Endometrium (tissue), 2 donors: ENCODE measurements at regions not wholly inside any gene's neighbourhood (a gene's known extent, or its start where the extent isn't known, plus 50 kb on each side); places are given as distances from the start of the nearest gene placed in this dataset.
"Not testable (repeated sequence)": the region's sequence is repeated elsewhere in the genome, so short reads cannot be mapped to it uniquely, and the experiment has no call there.

ENCODE experiments used
- FAIRE-seq: peaks from 2 replicates; lab custom pipeline; 2012; peaks lifted over from hg19 to GRCh38; lab: Jason Lieb, UNC
- donor health status: control.
- donor health status: control.

DNA sequence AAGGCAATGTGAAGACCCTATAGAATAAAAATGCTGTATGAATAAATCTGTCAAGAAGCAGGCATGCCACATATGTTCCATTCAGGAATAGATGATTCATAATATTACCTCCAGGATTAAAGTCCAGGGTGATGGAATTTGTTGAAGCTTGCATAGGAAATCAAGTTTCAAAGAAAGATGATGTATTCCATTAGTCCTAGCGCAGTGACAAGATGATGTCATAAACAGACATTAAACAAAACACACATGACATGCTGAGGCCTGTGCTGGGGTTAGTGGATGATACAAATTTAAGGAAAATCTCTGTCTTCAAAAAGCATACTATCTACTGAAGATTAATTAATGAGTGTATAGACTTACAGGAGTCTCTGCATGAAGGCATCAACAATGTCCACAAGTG lies 1025.2 kb downstream of the CDH11 start:
- FAIRE-seq, result no peak

DNA sequence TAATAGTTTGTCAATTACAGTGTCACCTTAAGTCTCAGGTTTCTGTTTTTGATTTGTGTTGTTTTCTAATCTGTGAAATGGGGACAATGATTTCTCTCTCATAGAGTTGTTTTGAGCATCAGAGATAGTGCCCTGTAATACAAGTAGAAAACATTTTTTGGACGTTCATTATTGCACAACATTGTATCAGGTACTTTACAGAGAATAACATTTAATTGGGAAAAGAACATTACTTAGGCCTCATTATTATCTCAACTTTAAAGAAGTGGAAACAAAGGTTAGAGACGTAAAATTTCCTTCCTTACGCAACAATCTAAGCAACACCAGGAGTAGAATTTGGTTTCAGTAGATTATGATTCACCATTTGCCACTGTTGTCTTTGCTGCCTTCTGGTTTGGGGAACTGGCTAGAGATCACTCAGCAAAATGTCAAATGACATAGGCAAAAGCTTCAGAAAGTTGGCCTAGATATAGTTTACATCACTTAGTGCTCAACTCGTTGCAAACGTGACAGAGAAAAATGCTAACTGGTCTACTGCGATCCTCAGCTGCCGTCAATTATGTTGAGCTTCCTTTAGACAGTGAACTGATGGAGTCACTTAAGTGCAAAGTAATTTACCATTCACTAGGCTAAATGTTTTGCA lies 1026.8 kb downstream of the CDH11 start:
- no peak for FAIRE-seq

DNA sequence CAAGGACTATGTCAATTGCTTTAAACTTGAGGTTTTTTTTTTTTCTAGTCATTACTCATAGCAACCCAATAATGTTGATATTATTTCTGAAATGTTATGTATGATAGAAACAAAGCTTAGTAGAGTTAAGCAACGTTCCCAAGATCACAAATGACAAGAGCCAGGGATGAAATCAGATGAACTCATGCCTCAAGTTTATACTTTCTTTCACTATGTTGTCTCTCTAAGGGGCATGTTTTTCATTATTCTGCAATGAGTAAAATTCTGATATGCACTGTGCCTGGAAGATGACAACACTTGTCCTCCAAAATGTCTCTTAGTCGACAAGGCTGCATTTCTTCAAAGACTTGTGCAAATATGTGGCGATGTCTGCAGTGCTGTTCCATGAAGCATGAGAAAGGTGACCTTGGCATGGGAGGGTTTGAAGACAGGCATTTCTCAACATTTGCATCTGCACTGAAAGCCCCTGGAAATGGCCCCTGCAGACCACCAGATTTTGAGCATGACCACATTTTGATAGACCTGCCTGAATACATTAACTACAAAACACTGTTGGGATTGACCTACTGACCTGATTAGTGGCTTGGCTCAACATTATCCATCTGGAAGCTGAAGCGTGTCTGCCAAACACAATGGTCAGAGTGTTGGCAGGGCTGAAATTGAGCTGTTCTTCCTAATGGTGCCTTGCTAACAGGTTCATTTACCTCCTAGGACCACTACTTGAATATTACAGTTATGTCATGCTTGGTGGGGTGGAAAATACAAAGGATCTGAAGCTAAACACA lies 1027.5 kb downstream of the CDH11 start:
- no peak for FAIRE-seq

DNA sequence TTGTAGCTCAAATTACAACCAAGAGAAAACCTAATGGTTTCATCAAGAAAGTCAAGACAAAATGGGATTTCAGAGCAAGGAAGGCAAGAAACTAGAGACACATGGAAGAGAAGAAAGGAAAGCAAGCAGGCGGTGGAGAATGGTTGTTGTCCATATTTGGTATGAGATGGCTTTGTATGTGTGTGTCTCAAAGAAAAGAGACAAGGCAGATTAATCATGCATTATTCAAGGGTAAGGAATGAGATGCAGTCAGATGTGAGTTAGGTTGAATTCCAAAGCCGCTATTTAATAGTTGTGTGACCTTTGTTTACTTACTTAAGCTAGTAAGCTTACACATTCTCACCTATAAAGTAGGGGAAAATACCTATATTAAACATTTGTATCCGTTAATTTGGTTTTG lies 1029.6 kb downstream of the CDH11 start:
- no peak for FAIRE-seq

DNA sequence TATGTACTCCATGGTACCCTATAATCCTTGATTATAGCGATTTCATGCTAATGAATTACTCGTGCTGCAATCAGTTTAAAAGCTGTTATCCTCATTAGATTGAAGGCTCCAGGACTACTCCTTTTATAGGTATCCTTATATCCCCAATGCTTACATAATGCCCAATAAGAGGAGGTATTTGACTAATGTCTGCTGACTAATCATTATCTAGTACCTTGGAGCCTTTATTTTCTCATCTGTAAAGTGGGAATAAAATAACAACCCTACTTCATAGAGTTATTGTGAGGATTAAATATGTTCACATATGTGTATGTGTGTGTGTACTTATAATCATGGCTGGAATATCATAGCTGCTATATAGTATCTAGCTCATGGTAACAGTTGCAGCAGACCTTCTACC lies 1031.5 kb downstream of the CDH11 start:
- FAIRE-seq, result no peak

DNA sequence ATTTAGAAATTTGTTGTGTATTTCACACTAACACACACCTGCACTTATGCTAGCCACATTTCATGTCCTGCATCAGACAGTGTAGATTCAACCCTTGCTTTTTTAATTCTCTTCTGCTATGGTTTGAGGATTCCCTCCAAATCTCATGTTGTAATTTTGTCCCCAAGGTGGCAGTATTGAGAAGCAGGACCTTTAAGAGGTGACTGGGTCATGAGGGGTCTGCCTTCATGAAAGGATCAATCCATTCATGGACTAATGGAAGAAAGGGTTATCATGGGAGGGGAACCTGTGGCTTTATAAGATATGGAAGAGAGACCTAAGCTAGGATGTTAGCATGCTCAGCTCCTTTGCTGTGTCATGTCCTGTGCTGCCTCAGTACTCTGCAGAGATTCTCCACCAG lies 1032.2 kb downstream of the CDH11 start:
- FAIRE-seq, result no peak

DNA sequence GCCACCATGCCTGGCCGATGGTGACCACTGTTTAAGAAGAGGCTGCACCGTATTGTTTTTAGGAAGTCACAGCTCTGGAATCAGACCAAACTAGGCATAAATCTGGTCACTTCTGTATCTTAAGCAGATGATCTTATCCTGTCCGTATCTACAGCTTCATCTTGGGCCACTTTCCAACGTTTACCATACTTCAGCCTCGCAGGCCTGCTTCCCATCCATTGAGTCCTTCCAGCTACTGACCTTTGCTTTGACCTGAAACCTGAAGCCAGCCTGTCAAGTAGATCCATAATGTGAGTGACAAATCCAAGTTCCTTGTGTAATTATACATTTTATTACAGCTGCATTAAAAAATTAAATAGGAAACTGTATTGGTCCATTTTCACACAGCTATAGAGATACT lies 1033.0 kb downstream of the CDH11 start:
- no peak for FAIRE-seq

DNA sequence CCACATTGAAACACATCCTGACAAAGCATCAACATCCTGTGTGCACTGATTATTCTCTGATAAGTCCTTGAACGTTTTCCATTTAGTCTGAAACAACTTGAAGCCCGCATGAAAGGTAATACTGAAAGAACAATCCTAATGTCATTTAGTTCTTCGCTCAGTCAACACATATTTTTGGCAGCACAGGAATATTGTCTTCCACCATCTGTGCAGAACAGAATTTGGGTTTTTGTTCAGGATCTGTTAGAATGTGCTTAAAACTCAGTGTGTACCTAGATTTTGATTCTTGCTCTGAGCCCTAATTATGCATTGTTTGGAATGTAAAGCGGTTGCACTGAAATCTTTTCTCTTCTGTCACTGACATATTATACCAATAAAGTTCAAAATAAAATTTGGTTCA lies 1036.6 kb downstream of the CDH11 start:
- no peak for FAIRE-seq

DNA sequence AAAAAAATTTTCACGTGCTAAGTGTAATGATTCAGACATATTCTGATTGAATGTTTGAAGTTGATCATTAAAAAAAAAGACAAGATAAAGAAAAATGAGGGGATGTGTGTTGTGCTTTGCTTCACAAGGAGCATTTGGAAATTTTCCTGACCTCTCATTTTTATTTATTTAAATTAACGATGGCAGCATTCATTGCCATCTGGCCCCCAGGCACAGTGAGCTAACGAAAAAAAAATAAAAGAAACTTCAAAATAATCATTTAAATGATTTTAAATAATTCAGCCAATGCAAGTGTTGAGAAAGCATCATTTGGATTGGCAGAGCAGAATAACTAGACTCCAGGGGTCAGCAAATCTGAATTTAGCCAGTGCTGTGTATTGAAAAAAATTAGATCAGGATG lies 1037.2 kb downstream of the CDH11 start:
- no peak for FAIRE-seq

DNA sequence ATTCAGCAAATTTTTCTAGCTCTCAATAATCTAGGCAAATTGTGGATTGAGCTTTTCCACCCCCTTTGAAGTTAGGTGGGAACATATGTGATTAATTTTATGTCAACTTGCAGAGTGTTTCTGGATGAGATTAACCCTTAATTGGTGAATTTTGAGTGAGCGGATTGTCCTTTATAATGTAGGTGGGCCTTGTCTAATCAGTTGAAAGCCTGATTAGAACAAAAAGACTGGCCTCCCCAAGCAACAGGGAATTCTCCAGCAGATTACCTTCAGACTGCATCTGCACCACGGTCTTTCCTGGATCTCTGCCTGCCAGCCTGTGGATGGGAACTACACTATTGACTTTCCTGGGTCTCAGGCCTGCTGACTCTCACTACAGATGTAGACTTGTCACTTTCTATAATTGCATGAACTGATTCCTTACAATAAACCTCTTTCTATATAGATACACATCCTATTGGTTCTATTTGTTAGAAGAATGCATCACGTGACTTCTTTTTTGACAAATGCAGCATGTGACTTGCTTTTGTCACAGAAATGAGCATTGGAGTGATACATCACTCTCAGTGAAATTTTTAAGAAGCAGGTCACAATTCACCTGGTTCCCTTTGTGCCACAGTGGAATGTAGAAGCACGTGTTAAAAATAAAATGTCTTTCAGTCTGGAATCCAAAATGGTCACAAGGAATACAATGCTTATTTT lies 1038.3 kb downstream of the CDH11 start:
- FAIRE-seq, result no peak

DNA sequence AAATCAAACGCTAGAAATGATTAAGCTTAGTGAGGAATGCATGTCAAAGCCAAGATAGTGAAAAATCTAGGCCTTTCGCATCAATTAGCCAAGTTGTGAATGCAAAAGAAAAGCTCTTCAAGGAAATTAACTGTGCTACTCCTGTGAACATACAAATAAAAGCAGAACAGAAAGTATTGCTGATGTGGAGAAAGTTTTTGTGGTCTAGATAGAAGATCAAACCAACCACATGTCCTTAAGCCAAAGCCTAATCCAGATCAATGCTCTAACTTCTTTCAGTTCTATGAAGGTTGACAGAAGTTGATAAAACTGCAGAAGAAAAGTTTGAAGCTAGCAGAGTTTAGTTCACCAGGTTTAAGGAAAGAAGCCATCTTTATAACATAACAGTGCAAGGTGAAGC lies 1044.6 kb downstream of the CDH11 start:
- FAIRE-seq, result no peak

DNA sequence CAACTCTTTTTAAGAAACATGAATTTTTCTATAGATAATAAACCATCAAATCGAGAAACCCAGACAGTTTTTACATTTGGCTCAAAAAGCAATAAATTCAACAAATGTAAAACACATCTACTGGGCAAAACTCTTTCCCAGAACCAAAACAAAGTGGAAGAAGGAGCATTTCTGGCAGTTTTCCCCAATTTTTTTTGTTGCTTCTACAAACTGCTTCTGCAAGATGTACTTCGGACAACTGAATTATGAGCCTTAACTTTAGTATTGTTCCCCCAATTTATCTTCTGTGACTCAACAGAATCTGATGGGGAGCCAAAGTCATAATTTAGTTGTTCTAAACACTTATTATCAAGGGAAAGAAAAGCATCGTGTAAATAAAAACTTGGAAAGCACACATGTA lies 1047.2 kb downstream of the CDH11 start:
- FAIRE-seq, result no peak

DNA sequence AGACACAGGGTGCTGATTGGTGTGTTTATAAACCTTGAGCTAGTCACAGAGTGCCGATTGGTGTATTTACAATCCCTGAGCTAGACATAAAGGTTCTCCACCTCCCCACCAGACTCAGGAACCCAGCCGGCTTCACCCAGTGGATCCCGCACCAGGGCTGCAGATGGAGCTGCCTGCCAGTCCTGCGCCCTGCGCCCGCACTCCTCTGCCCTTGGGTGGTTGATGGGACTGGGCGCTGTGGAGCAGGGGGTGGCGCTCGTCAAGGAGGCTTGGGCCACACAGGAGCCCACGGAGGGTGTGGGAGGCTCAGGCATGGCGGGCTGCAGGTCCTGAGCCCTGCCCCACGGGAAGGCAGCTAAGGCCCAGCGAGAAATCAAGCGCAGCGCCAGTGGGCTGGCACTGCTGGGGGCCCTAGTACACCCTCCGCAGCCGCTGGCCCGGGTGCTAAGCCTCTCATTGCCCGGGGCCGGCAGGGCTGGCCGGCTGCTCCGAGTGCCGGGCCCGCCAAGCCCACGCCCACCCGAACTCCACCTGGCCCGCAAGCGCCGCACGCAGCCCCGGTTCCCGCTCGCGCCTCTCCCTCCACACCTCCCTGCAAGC lies 1049.6 kb downstream of the CDH11 start:
- FAIRE-seq, result not testable (repeated sequence)

DNA sequence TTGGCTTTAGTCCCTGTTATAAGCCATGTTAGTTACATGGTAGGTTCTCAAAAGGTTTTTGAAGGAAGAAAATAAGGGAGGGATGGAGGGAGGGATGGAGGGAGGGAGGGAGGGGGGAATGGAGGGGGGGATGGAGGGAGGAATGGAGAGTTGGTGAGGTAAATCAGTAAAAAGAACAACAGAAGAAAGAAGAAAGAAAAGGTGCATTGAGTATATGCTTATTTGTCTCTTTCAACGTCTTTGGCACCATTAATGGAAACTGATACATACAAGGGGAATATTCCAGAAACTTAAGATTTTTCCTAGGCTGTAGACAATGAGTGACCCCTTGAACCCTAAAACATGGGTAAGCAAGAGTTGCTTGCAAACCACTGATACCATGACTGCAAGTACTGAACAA lies 1056.3 kb downstream of the CDH11 start:
- FAIRE-seq, result no peak

DNA sequence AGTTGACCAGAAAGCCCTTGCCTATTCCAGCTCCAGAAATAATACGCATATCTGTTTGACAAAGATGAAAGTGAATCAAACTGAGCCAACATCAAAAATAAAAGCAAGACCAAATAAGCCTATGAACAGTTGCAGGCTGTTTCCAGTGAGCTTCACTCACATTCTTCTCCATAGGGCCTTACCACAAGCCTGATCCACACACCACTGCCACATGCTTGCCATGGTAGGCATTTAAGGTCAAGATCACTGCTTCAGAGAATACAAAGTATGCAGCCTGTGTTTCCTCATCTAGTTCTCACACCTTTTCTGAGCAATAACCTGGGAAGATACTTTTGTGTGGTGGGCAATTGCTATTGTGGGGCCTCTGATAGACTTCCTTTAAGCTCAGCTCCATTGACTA lies 1060.2 kb downstream of the CDH11 start:
- no peak for FAIRE-seq

DNA sequence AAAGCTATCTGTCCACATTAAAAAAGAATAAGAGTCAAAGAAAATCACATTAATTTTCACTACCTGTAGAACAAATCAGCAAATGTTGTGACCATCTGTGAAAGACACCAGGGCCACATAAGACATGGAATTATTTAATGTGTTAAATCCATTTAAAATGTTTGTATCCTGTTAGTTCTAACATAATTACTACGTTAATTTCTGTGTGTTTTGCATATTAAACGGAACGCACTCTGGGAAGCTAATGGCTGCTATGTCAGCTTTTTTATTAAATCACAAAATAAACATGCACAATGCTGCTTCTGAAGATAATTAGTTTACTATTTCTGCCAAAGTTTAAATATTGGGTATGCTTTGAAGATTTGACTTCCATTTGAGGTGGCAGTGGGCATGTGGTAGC lies 1061.2 kb downstream of the CDH11 start:
- no peak for FAIRE-seq

DNA sequence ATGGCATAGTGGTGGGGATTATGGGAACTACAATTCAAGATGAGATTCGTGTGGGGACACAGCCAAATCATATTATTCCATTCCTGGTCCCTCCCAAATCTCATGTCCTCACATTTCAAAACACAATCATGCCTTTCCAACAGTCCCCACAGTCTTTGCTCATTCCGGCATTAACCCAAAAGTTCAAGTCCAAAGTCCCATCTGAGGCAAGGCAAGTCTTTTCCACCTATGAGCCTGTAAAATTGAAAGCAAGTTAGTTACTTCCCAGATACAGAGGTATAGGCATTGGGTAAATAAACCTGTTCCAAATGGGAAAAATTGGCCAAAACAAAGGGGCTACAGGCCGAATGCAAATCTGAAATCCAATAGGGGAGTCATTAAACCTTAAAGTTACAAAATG lies 1063.2 kb downstream of the CDH11 start:
- FAIRE-seq, result no peak

DNA sequence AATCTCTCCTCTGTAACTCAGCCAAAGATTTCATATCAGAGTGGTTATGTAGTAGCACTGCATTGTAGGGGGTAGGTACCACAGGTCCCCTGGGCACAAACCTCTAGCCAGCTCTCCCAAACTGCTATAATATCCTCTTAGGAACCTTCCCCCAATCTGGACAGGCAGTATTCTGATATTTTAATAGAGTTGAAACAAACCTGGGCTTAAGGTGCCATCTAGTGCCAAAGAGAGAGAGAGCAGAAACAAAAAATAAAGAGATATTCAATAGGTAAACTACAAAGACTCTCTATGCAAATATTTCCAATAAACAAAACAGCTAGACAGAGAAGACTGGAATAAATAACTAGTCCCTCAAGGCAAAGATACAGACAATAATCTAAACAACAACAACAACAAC lies 1070.0 kb downstream of the CDH11 start:
- no peak for FAIRE-seq

DNA sequence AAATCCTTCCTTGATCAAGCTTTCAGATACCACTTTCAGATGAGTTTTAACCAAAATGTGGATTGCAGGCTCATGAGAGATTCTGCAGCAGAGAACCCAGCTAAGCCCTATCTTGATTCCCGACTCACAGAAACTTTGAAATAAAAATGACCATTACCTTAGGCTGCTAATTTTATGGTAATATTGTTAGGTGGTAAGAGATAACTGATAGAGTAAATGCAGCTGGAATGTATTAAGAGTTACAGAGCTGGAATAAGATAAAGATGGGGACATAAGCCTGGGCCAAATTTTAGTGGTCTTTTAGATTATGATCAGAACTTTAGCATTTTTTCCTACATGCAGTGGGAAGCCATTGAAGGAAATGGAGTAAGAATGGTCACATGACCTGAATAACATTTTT lies 1074.0 kb downstream of the CDH11 start:
- no peak for FAIRE-seq

DNA sequence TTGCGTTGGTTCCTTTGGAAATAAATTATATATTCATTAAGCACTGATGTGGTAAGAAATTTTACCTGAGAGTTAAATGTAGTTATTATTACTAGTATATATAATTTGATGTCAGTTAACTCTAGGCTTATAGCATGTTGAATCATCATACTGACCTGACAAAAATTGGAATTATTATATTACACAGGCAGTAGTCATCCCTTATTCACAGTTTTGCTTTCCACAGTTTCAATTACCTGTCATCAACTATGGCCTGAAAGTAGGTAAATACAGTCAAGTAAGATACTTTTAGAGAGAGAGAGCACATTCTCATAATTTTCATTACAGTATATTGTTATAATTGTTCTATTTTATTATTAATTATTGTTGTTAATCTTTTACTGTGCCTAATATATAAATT lies 1074.7 kb downstream of the CDH11 start:
- FAIRE-seq, result no peak

DNA sequence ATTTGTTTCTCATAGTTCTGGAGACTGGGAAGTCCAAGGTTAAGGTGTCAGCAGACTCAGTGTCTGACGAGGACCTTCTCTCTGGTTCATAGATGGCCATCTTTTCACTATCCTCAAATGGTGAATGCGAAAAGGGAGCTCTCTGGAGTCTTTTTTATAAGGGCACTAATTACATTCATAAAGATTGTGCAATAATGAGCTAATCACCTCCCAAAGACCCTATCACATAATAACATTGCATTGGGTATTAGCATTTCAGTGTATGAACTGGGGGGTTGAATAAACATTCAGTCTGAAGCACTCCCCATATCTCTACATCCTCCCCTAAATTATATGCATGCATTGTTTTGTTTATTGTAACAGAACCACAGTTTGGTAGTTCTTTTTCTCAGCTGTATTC lies 1086.5 kb downstream of the CDH11 start:
- no peak for FAIRE-seq

DNA sequence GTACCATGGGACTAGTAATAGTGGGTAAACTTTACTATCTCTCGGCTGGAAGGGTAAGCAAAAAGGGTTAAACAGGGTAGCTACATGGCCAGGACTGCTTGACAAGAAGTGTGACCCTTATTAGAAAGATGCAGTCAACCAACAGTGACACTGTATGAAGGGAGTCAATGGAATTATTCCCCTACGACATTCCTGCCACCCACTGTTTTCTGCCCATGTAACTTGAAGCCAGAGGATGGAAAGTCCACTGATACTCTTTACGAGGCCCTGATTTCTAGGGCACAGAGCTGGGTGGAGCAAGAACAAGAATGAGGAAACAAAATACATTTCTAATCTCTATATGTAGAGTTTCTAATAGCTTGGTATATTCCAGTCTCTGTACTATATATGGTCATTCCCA lies 1102.5 kb downstream of the CDH11 start:
- no peak for FAIRE-seq

DNA sequence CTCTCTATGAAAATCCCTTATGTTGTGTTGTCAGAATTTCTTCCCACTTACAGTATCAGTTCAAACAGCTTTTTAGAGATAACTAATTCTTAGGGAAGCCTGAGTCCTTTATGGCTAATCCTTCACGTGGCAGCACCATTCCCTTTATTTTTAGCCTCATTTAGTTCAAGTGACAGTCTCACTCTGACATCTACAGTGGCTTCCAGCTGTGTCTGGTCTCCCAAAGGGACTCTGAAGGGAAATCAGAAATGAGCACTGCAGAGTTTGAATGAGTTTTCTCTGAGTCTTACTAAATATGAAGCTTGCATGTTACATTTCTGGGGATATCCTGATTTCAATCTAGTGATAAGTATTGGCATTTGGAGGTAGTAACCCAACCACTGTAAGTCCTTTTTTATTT lies 1104.1 kb downstream of the CDH11 start:
- no peak for FAIRE-seq
